ENCODE measurements at regions not wholly inside any gene's neighbourhood (a gene's known extent, or its start where the extent isn't known, plus 50 kb on each side); places are given as distances from the start of the nearest gene placed in this dataset.

DNA sequence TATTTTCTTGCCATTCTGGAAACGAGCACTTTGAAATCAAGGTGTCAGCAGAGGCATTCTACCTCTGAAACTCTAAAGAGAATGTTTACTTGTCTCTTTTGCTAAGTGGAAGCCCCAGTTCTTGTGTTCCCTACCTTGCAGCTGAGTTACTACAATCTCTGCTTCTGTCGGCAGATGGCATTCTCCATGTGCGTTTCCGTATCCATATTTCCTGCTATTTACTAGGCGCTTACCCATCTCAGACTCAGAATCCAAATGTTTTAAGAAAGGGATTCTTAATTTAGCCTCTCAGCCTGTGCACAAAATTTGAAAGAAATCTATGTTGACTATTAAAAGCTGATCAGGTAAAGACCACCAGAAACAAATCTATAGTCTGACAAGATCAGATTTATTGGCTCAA is 221.3 kb upstream of the FTMT start:
- TF ChIP-seq, protein P1, sequence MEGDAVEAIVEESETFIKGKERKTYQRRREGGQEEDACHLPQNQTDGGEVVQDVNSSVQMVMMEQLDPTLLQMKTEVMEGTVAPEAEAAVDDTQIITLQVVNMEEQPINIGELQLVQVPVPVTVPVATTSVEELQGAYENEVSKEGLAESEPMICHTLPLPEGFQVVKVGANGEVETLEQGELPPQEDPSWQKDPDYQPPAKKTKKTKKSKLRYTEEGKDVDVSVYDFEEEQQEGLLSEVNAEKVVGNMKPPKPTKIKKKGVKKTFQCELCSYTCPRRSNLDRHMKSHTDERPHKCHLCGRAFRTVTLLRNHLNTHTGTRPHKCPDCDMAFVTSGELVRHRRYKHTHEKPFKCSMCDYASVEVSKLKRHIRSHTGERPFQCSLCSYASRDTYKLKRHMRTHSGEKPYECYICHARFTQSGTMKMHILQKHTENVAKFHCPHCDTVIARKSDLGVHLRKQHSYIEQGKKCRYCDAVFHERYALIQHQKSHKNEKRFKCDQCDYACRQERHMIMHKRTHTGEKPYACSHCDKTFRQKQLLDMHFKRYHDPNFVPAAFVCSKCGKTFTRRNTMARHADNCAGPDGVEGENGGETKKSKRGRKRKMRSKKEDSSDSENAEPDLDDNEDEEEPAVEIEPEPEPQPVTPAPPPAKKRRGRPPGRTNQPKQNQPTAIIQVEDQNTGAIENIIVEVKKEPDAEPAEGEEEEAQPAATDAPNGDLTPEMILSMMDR (conservative IDR thresholded peaks at IDR 0.05): peak; percentile 58
- TF ChIP-seq ZFX (IDR thresholded peaks at IDR 0.05): no peak

Measured in C4-2B (cell line).